ENCODE measurements at regions not wholly inside any gene's neighbourhood (a gene's known extent, or its start where the extent isn't known, plus 50 kb on each side); places are given as distances from the start of the nearest gene placed in this dataset.

- TF ChIP-seq POLR2A (IDR thresholded peaks at IDR 0.05), result no peak
- no peak for TF ChIP-seq CTCF (IDR thresholded peaks at IDR 0.05 in 4 of 5, conservative IDR thresholded peaks at IDR 0.05 in 1 of 5)
Measured at GRCh38 chr11:23226331-23227077, 366.2 kb upstream of the CCDC179 start.
